GM12892 (cell line): ENCODE measurements at regions not wholly inside any gene's neighbourhood (a gene's known extent, or its start where the extent isn't known, plus 50 kb on each side); places are given as distances from the start of the nearest gene placed in this dataset.

Experiments
- DNase-seq: peaks from one replicate; pipeline ENCODE4 v3.0.0; 2011; ENCODE audit not compliant: insufficient read length
- FAIRE-seq: peaks from 2 replicates; lab custom pipeline; 2011; peaks lifted over from hg19 to GRCh38; lab: Jason Lieb, UNC
- POLR2A ChIP-seq: IDR thresholded peaks from 2 replicates; pipeline ENCODE4 v1.6.1; 2011; ENCODE audit warnings: low read depth, low read length, control low read depth
- POLR2AphosphoS5 ChIP-seq: IDR thresholded peaks from 2 replicates; pipeline ENCODE4 v1.6.1; 2011; ENCODE audit warnings: low read depth, low read length, control low read depth
- TAF1 ChIP-seq: IDR thresholded peaks from 2 replicates; pipeline ENCODE4 v1.6.1; 2011; ENCODE audit warnings: low read depth, mild to moderate bottlenecking, control low read depth, low read length, borderline replicate concordance

DNA sequence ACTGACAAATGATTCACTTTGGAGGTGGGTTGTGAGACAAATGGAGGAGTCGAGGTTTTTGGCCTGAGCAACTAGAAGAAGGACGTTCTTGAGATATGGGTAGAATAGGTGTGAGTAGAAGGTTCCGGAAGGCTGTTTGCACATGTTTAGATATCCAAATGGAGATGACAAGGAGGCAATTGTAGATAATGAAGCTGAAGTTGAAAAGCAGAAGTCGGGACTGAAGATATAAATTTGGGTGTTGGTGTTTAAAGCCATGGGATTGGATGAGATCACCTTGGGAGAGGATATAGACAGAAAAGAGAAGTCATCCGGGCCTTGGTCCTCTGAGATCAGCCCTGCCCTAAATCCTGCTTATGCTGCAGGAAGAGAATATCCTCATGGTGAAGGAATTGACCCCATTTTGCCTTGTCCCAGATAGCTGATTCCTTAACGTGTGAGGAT lies 75.5 kb upstream of the CD44 start:
- no peak for FAIRE-seq
- no peak for TF ChIP-seq TAF1
- TF ChIP-seq POLR2A, result no peak
- TF ChIP-seq POLR2AphosphoS5, result no peak
- no peak for DNase-seq

DNA sequence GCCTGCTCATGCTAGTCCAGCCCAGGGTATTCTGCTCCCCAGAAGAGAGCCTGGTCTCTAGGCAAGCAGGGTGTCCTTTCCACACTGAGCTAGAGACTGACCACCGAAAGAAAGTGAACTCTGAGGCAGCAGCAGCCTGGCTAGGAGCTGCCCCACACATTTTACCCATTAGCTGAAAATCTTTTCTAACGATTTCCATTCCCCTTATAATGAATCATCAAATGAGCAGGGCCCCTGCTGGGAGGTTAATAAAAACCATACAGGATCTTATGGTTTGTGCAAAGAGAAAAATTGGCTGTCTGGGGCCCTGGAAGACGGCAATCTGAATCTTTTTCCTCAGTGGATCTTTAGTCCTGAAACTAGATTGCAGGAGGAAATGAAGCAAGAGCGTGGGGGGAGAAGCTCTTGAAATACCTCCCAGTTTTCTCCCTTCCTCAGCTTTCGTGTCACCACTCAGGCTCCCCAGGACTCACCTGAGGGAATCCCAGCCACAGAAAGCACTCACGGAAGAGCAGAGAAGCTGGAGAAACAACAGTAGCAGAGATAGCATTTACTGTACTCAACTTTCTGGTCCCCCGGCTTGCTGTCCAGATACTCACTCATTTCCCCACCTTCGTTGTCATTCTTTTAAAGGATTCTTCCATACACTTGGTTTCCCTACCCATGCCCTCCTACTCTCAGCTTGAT lies 74.7 kb upstream of the CD44 start:
- no peak for DNase-seq
- TF ChIP-seq POLR2AphosphoS5 (no peak), POLR2A (no peak), TAF1 (no peak)
- FAIRE-seq, result no peak

DNA sequence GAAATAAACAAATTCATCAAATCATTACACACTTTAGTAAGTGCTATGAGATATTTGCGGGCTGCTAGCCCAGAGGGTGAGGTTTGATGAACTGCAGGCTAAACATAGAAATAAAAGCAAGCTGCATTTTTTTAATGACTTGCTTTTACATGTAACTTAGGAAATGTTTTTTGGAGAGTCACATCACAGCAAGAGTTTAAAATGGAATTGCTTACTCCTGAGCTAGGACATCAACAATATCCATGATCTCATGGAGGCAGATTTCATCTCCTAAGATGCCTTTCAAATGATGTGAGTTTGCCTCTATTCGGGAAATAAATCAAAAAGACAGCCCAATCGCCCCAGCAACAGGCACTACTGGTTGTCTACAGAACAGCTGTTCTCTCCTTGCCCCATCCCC lies 73.4 kb upstream of the CD44 start:
- DNase-seq, result no peak
- peak; percentile 46 for FAIRE-seq
- TF ChIP-seq POLR2AphosphoS5 (no peak), TAF1 (no peak), POLR2A (no peak)

DNA sequence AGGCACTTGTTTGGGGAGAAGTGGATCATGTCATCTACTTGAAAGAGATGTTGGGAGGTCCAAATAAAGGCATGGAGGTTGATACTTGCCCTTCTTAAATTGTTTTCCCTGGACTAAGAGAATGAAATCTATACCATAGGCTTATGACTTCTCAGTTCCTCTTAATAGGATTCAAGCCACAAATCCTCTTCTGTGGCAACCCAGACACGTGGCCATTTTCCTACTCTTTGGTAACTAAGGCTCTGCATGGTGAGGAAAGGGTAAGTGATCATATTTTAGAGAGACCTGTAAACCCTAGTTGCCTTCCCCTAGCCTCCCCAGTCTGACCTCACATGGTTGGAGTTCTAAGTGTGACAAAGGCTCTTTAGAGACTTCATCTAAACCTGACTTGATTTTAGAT lies 72.9 kb upstream of the CD44 start:
- FAIRE-seq (no peak), DNase-seq (no peak)
- TF ChIP-seq POLR2A, result no peak
- no peak for TF ChIP-seq POLR2AphosphoS5
- no peak for TF ChIP-seq TAF1

DNA sequence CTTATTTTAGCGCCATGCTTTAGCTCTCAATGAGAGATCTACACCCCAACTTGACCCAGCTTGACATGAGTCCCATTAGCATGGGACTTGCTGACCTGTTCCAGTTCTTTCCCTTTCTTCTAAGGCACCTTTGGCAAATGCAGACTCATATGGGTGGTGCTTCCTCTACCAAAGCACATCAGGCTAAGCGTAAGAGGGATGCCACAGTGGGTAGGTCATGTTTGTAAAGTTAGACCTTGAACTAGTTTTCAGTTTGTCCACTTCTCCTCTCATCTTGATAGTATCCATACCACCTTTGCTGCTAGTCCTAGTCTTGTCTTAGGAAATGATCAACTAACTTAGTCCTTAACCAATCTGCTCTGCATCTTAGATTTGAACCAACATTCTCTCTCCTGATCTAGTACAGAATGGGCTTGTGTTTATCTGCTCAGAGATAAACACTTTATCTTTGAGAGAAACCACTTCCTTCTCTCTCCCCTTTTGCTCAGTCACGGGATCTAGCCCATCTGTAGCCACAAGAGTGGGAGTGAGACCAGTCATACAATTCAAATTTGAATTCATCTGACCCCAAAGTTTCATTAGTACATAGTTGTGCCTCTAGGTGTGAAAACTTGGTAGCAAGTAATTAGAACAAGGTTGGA lies 72.1 kb upstream of the CD44 start:
- peak; percentile 89 for FAIRE-seq
- TF ChIP-seq POLR2AphosphoS5 (no peak), POLR2A (no peak), TAF1 (no peak)

DNA sequence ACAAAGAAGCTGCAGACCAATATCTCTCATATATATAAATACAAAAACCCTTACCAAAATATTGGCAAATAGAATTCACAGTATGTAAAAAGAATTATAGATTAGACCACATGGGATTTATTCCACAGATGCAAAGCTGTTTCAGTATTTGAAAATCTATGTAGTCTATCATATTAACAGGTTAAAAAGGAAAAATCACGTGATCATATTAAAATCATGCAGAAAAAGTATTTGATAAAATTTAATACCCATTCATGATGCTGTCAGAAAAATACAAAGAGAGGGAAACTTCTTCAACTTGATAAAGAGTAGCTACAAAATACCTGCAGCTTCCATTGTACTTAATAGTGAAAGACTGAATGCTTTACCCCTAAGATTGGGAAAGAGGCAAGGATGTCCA lies 67.2 kb upstream of the CD44 start:
- TF ChIP-seq POLR2AphosphoS5 (no peak), TAF1 (no peak), POLR2A (no peak)
- DNase-seq (no peak), FAIRE-seq (no peak)

More for the DNA sequence above, 72.1 kb upstream of the CD44 start:
- DNase-seq, result no peak

DNA sequence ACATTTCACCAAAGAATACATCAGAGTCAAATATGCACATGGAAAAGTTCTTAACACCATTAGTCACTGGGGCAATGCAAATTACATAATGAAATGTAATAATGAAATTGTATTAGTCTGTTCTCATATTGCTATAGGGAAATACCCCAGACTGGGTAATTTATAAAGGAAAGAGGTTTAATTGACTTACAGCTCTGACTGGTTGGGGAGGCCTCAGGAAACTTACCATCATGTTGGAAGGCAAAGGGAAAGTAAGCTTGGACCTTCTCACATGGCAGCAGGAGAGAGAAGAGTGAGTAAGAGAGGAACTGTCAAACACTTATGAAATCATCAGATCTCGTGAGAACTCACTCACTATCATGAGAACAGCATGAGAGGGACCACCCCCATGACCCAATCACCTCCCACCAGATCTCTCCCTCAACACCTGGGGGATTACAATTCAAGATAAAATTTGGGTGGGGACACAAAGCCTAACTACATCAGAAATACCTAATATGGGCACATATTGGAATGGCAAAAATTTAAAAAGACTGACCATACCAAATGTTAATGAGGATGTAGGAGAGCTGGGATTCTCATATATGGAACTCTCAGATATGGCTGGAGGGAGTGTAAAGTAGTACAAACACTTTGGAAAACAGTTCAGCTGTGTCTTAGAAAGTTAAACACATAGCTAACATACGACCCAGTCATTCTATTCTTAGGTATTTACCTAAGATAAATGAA lies 65.1 kb upstream of the CD44 start:
- DNase-seq (no peak), FAIRE-seq (peak; percentile 53)
- TF ChIP-seq POLR2A, result no peak
- no peak for TF ChIP-seq TAF1
- no peak for TF ChIP-seq POLR2AphosphoS5

DNA sequence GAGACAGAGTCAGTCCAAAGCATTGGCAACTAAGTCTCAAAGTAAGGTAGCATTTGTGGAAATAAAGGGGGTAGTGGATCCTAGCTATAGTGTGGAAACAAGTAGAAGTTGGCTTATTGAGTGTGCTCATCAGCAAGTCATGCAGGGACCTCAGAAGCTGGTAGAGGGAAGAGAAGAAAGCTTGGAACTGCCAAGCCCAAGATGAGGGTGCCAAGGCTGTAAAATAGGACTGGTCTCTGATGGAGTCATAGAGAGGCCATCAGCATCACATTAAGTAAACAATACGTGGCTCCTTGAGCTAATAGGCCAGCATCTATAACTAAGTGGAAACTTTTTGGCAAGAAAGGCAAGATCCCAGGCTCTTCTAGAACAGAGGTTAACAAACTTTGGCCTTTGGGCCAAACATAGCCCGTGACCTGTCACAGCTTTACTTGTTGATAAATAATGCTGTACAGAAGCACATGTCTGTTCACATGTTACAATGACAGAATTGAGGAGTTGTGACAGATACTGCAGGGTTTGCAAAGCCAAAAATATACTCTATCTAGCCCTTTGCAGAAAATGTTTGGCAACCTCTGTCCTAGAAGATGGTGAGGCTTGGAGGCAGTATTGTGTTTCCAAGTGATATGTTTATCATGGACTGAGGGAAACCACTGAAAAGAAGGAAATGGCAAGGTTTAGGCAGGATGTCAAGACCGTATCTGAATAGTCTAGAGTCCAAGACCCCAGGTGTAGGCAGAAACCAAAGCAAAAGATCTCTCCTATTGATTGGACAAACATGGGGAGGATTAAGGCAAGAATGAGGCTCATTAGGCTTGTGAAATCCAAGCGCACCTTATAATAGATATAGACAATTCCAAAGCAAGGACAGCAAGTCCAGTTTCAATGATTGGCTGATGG lies 62.5 kb upstream of the CD44 start:
- no peak for DNase-seq
- TF ChIP-seq POLR2AphosphoS5 (no peak), TAF1 (no peak), POLR2A (no peak)
- FAIRE-seq, result peak; percentile 80

DNA sequence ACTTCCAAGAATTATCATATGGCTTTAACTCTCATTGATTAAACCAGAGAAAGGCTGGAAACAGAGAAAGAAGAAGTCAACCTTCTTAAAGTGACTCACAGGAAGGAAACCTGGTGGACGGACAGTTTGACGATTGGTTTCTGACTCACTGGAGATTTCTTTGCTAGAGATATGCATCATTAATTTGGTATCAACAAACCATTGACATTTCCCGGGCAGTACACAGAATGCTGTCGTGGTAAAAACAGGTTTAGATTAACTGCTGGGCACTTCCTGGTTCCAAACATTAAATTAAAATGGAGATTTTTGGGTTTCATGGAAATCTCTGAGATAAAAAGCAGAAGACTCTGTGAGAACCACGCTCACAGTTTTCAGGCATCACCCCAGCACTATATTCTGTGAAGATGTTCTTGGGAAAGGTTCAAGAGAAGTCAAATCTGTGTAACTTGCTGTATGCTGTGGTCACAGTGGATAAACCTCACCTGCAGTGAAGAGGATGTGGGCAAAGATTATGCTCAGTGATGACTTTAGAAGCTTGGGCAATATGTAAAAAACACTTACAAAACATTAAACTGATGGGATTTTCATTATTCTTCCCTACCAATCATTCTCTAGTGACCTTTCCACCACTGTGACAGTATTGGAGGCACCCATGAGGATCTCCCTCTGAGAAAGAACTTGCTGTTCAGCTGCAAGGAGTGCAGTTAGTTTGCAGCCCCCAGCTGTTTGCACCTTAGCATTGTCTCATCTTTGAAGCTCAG lies 61.1 kb upstream of the CD44 start:
- TF ChIP-seq TAF1, result no peak
- TF ChIP-seq POLR2AphosphoS5, result peak; percentile 48; the same call in 1 of the 2 replicates
- FAIRE-seq, result peak; percentile 92
- no peak for DNase-seq

DNA sequence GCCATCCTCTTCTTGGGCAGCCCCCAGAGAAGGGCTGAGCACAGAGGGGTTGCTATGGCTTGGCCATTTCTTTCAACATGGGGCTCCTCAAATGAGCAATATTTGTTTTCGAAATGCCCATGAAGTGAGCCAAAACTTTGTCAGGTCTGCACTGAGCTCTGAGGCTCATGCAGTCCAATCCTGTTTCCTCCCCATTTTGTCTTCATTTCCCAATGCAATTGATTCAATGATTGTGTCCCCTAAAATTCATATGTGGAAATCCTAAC lies 60.6 kb upstream of the CD44 start:
- no peak for FAIRE-seq
- no peak for DNase-seq
- no peak for TF ChIP-seq POLR2AphosphoS5
- no peak for TF ChIP-seq TAF1
- TF ChIP-seq POLR2A, result no peak
